C4-2B (cell line): ENCODE measurements at regions not wholly inside any gene's neighbourhood (a gene's known extent, or its start where the extent isn't known, plus 50 kb on each side); places are given as distances from the start of the nearest gene placed in this dataset.

Experiments
- ZFX ChIP-seq: fragments of 450-650 bp; IDR thresholded peaks from 2 replicates; pipeline ENCODE4 v1.6.1; 2017
- TF ChIP-seq, protein P1 (sequence below): fragments of 450-650 bp; conservative IDR thresholded peaks from 2 replicates; pipeline ENCODE4 v1.5.1; 2017; ENCODE audit warnings: mild to moderate bottlenecking

GRCh38 chr12:28602786-28603185 lies 412.5 kb downstream of the CCDC91 start:
- TF ChIP-seq, protein P1, sequence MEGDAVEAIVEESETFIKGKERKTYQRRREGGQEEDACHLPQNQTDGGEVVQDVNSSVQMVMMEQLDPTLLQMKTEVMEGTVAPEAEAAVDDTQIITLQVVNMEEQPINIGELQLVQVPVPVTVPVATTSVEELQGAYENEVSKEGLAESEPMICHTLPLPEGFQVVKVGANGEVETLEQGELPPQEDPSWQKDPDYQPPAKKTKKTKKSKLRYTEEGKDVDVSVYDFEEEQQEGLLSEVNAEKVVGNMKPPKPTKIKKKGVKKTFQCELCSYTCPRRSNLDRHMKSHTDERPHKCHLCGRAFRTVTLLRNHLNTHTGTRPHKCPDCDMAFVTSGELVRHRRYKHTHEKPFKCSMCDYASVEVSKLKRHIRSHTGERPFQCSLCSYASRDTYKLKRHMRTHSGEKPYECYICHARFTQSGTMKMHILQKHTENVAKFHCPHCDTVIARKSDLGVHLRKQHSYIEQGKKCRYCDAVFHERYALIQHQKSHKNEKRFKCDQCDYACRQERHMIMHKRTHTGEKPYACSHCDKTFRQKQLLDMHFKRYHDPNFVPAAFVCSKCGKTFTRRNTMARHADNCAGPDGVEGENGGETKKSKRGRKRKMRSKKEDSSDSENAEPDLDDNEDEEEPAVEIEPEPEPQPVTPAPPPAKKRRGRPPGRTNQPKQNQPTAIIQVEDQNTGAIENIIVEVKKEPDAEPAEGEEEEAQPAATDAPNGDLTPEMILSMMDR: no peak
- TF ChIP-seq ZFX: no peak
